GM23338 (cell line): ENCODE measurements at regions not wholly inside any gene's neighbourhood (a gene's known extent, or its start where the extent isn't known, plus 50 kb on each side); places are given as distances from the start of the nearest gene placed in this dataset.

Source experiments
- EZH2 ChIP-seq: fragments of 200-600 bp; sonication (generic); IDR thresholded peaks from one replicate; pipeline ENCODE4 v1.8.0; 2017; ENCODE audit warnings: antibody characterized with exemption, mild to moderate bottlenecking, low read depth; ENCODE audit not compliant: unreplicated experiment
- TF ChIP-seq, protein P1 (sequence below), 2 experiments: fragments of 200-600 bp in 1 of 2; sonication (generic) in 1 of 2; conservative IDR thresholded peaks; 2 replicates each; pipeline versions ENCODE4 v1.5.1 to v1.6.1; 2016 to 2017; ENCODE audit warnings: antibody characterized with exemption in 2 of 2, low read depth in 2 of 2, mild to moderate bottlenecking in 2 of 2, moderate library complexity in 1 of 2

DNA sequence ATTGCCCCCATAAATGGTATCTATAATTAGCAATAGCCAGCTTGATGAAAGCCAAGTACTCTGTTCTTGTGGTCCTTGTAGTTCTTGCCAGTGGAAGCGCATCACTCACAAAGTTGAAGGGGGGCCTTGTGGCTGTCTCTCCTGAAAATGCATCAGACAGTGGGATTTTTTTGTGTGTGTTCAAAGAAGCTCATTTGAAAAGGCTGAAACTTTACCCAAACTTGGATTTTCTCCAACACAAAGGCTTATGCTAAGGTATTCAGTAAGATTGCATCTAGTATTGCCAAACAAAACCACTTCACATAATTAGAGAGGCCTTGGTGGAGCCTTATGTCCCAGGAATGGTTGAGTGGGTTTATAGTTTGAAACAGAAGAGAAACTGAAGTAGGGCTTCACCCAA, 216.7 kb upstream of the TMTC1 start:
- no peak for TF ChIP-seq EZH2
- TF ChIP-seq, protein P1, sequence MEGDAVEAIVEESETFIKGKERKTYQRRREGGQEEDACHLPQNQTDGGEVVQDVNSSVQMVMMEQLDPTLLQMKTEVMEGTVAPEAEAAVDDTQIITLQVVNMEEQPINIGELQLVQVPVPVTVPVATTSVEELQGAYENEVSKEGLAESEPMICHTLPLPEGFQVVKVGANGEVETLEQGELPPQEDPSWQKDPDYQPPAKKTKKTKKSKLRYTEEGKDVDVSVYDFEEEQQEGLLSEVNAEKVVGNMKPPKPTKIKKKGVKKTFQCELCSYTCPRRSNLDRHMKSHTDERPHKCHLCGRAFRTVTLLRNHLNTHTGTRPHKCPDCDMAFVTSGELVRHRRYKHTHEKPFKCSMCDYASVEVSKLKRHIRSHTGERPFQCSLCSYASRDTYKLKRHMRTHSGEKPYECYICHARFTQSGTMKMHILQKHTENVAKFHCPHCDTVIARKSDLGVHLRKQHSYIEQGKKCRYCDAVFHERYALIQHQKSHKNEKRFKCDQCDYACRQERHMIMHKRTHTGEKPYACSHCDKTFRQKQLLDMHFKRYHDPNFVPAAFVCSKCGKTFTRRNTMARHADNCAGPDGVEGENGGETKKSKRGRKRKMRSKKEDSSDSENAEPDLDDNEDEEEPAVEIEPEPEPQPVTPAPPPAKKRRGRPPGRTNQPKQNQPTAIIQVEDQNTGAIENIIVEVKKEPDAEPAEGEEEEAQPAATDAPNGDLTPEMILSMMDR (conservative IDR thresholded peaks at IDR 0.05; ENCODE audit: low read depth in 2 of 2) = no peak
